ENCODE measurements at regions not wholly inside any gene's neighbourhood (a gene's known extent, or its start where the extent isn't known, plus 50 kb on each side); places are given as distances from the start of the nearest gene placed in this dataset.

DNA sequence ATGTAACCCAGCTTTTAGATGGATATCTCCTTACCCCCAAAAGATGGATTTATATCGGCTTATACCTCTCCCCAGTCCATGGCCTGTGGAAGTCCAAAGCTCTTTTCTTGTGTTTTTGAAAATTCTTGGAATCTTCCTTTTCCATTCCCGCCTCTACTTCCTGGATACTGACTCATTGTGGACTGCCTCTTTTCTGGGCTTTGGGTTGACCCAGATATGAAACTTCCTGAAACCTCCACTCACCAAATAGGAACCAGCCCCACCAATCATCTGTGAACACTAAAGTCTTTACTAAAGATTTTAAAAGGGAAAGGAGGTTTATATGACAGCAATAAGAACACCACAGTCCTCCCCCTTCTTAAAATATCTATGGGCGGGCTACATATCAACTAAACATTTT lies 163.4 kb upstream of the SYN3 start:
- DNase-seq: no peak
- no peak for ATAC-seq
- peaks cover 9% of the 10 kb centered on the region for H3K27me3 Mint-ChIP-seq
- intact Hi-C loops (cut with DNase I, micrococcal nuclease): no loop called here
- H3K9me3 Mint-ChIP-seq (ENCODE audit: low read depth): peaks cover 2% of the 10 kb centered on the region
- H3K4me3 Mint-ChIP-seq: no peak overlapping the region
- CTCF ChIA-PET: interaction anchor here (0.7 kb wide), 1 partner anchor 501 kb away, joined by 3 read pairs; no protein-coding TSS in a partner anchor
- no peak overlapping the region for H3K27ac Mint-ChIP-seq
- POLR2A ChIA-PET: no interaction called here
- no peaks in the 10 kb centered on the region for H3K4me1 Mint-ChIP-seq
- H3K36me3 Mint-ChIP-seq (ENCODE audit: low read depth): no peaks in the 10 kb centered on the region

DNA sequence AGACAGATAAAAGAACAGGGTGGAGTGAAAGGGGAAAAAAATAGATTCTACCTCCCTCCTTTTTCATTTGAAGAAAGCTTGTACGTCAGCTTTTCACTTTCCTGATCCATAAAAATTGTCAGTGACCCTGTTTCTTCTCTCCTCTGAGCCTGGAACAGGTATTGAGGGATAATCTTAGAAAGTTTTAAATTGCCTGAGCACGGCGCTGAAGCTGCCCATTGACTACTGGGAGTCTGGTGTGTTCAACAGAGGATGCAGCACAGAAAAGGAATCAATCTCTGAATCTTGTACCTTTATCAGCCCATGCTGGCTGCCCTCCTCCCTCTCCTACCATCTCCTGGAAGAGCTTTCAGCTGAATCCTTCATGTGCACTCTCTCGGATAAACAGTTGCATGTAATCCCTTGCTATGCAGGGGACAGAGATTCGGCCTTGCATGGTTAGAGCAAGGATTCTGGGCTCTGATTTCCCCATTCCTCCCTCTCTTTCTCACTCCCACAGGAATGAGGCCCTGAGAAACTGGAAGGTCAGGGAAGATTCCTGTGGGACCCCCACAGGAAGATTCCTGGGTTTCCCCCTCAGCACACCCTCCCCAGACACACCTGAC lies 162.4 kb upstream of the SYN3 start:
- no peak for DNase-seq
- Mint-ChIP-seq H3K27ac (no peak overlapping the region), H3K4me3 (no peak overlapping the region), H3K9me3 (ENCODE audit: low read depth) (no peaks in the 10 kb centered on the region), H3K27me3 (peaks cover 11% of the 10 kb centered on the region), H3K4me1 (no peaks in the 10 kb centered on the region), H3K36me3 (ENCODE audit: low read depth) (no peaks in the 10 kb centered on the region)
- ChIA-PET POLR2A (no interaction called here), CTCF (no interaction called here)
- ATAC-seq: no peak
- intact Hi-C loops (cut with DNase I, micrococcal nuclease): no loop called here

DNA sequence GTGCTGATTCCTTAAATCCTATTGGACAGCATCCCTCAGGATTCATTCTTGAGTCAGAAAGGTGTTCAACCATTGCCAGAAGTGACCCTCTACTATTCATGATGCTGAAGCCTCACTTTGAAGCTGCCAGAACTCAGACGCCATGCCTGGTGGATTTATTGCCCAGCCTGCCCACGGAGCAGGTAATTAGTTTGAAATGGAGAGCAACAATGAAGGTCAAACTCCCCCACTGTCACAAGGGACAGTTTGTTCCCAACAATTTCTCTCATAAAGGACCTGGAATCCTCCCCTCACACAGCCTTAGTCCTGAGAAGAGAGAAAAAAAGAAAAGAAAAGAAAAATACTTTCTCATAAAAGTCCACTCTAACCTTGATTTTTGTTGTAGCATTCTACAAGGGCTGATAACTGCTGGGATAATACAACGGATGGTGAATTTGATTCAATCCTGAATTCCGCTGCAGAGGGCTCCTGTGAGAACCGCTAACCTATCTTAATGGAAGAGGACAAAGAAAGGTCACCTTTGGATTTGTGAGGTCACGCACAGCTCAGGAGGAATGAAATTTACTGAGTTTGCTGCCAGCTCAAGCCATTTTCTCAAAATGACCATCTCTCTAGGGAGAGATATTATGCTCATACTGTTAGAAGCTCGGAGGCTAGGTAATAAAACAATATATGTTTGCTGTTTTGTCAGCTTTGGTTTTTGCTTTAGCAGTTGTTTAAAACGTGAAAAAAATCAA lies 161.6 kb upstream of the SYN3 start:
- Mint-ChIP-seq H3K27ac (no peak overlapping the region), H3K9me3 (ENCODE audit: low read depth) (no peaks in the 10 kb centered on the region), H3K4me3 (no peak overlapping the region), H3K36me3 (ENCODE audit: low read depth) (no peaks in the 10 kb centered on the region), H3K4me1 (no peaks in the 10 kb centered on the region), H3K27me3 (peaks cover 11% of the 10 kb centered on the region)
- ChIA-PET CTCF (no interaction called here), POLR2A (no interaction called here)
- intact Hi-C loops (cut with DNase I, micrococcal nuclease): no loop called here
- no peak for ATAC-seq
- no peak for DNase-seq

- Mint-ChIP-seq H3K9me3 (ENCODE audit: low read depth) (no peaks in the 10 kb centered on the region), H3K36me3 (ENCODE audit: low read depth) (no peaks in the 10 kb centered on the region), H3K27me3 (peaks cover 17% of the 10 kb centered on the region), H3K4me3 (no peak overlapping the region), H3K27ac (no peak overlapping the region), H3K4me1 (no peaks in the 10 kb centered on the region)
- ATAC-seq (no peak), DNase-seq (no peak)
- CTCF ChIA-PET: interaction anchor here (0.6 kb wide), 1 partner anchor 173 kb away, joined by 3 read pairs; no protein-coding TSS in a partner anchor
- intact Hi-C loops (cut with DNase I, micrococcal nuclease): no loop called here
- POLR2A ChIA-PET: no interaction called here
Measured at GRCh38 chr22:33213383-33214075, 155.3 kb upstream of the SYN3 start.

GRCh38 chr22:33209930-33210784 lies 152.0 kb upstream of the SYN3 start:
- DNase-seq: peak; percentile 38
- Mint-ChIP-seq H3K4me3 (no peak overlapping the region), H3K9me3 (ENCODE audit: low read depth) (no peaks in the 10 kb centered on the region), H3K36me3 (ENCODE audit: low read depth) (no peaks in the 10 kb centered on the region), H3K4me1 (no peaks in the 10 kb centered on the region), H3K27ac (no peak overlapping the region), H3K27me3 (peaks cover 15% of the 10 kb centered on the region)
- POLR2A ChIA-PET: no interaction called here
- intact Hi-C loops (cut with DNase I, micrococcal nuclease): loop anchor here in 1 of 2 experiments (1.0 to 10.0 kb wide), 2 partner anchors 192 to 685 kb away; no protein-coding TSS in a partner anchor
- peak; percentile 58 for ATAC-seq
- CTCF ChIA-PET: interaction anchor here (0.6 to 2.2 kb wide), 5 partner anchors 9 to 193 kb away, joined by 3 to 16 read pairs (median 3); no protein-coding TSS in a partner anchor

DNA sequence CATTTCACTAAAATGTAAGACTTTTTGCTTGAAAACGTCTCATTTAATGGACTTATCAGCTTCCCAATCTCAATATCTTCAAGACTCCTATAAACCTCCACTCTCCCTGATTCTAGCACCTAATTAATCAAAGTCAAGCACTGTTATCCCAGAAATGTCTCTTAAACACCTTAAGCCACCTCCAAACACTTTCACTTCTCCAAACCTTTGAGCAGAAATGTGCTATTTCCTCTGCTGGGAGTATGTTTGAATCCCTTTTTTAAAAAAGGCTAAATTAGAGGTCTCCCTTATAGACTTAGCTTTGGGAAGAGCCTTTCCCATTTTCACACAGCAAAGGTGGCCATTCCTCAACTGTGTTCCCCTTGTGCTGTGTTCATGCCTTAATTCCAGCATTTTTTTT lies 146.2 kb upstream of the SYN3 start:
- Mint-ChIP-seq H3K9me3 (ENCODE audit: low read depth) (no peaks in the 10 kb centered on the region), H3K36me3 (ENCODE audit: low read depth) (no peaks in the 10 kb centered on the region), H3K27me3 (peaks cover 25% of the 10 kb centered on the region), H3K27ac (no peak overlapping the region), H3K4me3 (no peak overlapping the region), H3K4me1 (no peaks in the 10 kb centered on the region)
- ATAC-seq (no peak), DNase-seq (no peak)
- intact Hi-C loops (cut with DNase I, micrococcal nuclease): loop anchor here (5.0 to 10.0 kb wide), 2 partner anchors 187 to 680 kb away; no protein-coding TSS in a partner anchor
- CTCF ChIA-PET: interaction anchor here (0.8 kb wide), 1 partner anchor 186 kb away, joined by 3 read pairs; no protein-coding TSS in a partner anchor
- POLR2A ChIA-PET: no interaction called here

- Mint-ChIP-seq H3K4me3 (no peak overlapping the region), H3K9me3 (ENCODE audit: low read depth) (no peaks in the 10 kb centered on the region), H3K27ac (no peak overlapping the region), H3K4me1 (no peaks in the 10 kb centered on the region), H3K36me3 (ENCODE audit: low read depth) (no peaks in the 10 kb centered on the region), H3K27me3 (peaks cover 18% of the 10 kb centered on the region)
- CTCF ChIA-PET: no interaction called here
- ATAC-seq: no peak
- POLR2A ChIA-PET: interaction anchor here (0.7 kb wide), 1 partner anchor 430 kb away, joined by 3 read pairs; no protein-coding TSS in a partner anchor
- DNase-seq: no peak
- intact Hi-C loops (cut with DNase I, micrococcal nuclease): loop anchor here (2.0 to 10.0 kb wide), 3 partner anchors 184 to 678 kb away; no protein-coding TSS in a partner anchor
Measured at GRCh38 chr22:33202455-33202854, 144.3 kb upstream of the SYN3 start.

DNA sequence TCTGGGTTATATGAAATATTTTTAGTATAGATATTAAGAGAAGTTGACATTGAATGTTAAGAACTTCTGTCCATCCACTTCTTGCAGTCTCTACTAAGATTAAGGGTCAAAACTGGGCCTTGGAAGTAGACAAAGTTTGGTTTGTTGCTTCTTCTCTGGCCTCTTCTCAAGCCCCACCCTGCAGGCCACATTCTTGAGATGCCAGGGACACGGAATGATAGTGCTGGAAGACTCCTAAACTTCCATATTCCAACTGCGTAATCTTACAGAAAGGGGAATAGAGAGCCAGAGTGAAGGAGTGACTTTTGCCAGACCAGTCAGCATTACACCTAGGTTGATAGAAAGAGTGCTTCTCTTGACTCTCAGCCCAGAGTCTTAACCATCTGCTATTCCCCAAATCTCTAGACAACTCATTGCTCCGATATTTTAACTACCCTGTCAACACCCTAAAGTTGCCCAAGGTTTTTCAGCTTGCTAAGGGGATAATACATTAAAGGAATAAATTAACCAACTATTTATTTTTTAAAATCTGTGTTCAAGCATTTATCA lies 136.4 kb upstream of the SYN3 start:
- no peak overlapping the region for H3K4me3 Mint-ChIP-seq

DNA sequence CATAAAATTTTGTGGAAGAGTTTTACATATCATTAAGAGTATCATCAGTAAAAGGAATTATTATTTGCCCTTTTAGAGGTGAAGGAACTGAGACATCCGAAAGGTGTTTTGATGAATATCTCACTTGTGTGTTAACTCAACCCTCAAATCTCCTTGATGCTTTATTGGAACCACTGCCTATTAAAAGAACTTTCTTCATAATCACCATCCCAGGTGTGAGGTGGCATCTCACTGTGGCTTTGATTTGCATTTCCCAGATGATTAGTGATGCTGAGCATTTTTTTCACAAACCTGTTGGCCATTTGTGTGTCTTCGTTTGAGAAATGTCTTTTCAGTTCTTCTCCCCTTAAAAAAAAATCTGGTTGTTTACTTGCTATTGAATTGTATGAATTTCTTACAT lies 134.0 kb upstream of the SYN3 start:
- H3K4me3 Mint-ChIP-seq: no peak overlapping the region
- DNase-seq: no peak
- peaks cover 10% of the 10 kb centered on the region for H3K27me3 Mint-ChIP-seq
- POLR2A ChIA-PET: no interaction called here
- no peaks in the 10 kb centered on the region for H3K36me3 Mint-ChIP-seq (ENCODE audit: low read depth)
- CTCF ChIA-PET: no interaction called here
- intact Hi-C loops (cut with DNase I, micrococcal nuclease): no loop called here
- no peak overlapping the region for H3K27ac Mint-ChIP-seq
- no peak for ATAC-seq
- no peaks in the 10 kb centered on the region for H3K4me1 Mint-ChIP-seq
- no peaks in the 10 kb centered on the region for H3K9me3 Mint-ChIP-seq (ENCODE audit: low read depth)

More for the DNA sequence above, 136.4 kb upstream of the SYN3 start:
- H3K36me3 Mint-ChIP-seq (ENCODE audit: low read depth): no peaks in the 10 kb centered on the region
- no peak overlapping the region for H3K27ac Mint-ChIP-seq
- ATAC-seq (no peak), DNase-seq (no peak)
- intact Hi-C loops (cut with DNase I, micrococcal nuclease): no loop called here
- H3K4me1 Mint-ChIP-seq: no peaks in the 10 kb centered on the region
- H3K9me3 Mint-ChIP-seq (ENCODE audit: low read depth): no peaks in the 10 kb centered on the region
- H3K27me3 Mint-ChIP-seq: peaks cover 10% of the 10 kb centered on the region
- ChIA-PET CTCF (no interaction called here), POLR2A (no interaction called here)

DNA sequence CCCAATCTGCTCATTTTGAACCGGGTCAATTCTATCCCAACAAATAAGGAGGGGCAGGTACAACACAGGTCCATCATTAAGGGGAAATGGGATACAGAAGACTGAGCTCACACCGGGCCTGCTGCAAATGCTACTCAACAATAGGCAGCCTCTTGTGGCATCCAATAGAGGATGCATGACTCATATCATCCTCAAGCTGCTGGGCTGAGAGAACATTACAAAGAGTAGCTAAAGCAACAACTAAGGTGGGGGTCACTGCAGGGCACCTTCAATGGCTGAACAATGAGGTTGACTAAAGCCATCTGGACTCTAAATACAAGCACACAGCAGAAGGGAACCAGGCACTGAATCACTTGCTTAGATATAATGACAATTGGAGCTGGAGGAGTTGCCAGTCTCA lies 130.1 kb upstream of the SYN3 start:
- ChIA-PET POLR2A (no interaction called here), CTCF (no interaction called here)
- DNase-seq: no peak
- Mint-ChIP-seq H3K36me3 (ENCODE audit: low read depth) (no peaks in the 10 kb centered on the region), H3K4me1 (no peaks in the 10 kb centered on the region), H3K27me3 (peaks cover 13% of the 10 kb centered on the region), H3K27ac (no peak overlapping the region), H3K4me3 (no peak overlapping the region), H3K9me3 (ENCODE audit: low read depth) (no peaks in the 10 kb centered on the region)
- no peak for ATAC-seq
- intact Hi-C loops (cut with DNase I, micrococcal nuclease): no loop called here

GRCh38 chr22:33186816-33187215 lies 128.6 kb upstream of the SYN3 start:
- no peak overlapping the region for H3K27ac Mint-ChIP-seq
- intact Hi-C loops (cut with DNase I, micrococcal nuclease): no loop called here
- no peak for ATAC-seq
- CTCF ChIA-PET: no interaction called here
- H3K36me3 Mint-ChIP-seq (ENCODE audit: low read depth): no peaks in the 10 kb centered on the region
- peaks cover 2% of the 10 kb centered on the region for H3K9me3 Mint-ChIP-seq (ENCODE audit: low read depth)
- DNase-seq: no peak
- H3K4me1 Mint-ChIP-seq: no peaks in the 10 kb centered on the region
- POLR2A ChIA-PET: no interaction called here
- no peak overlapping the region for H3K4me3 Mint-ChIP-seq
- peaks cover 6% of the 10 kb centered on the region for H3K27me3 Mint-ChIP-seq
